IMR-90 (cell line): ENCODE measurements at regions not wholly inside any gene's neighbourhood (a gene's known extent, or its start where the extent isn't known, plus 50 kb on each side); places are given as distances from the start of the nearest gene placed in this dataset.

Experiments used
- ATAC-seq: fragments of 200-7000 bp; cut with Tn5 transposase; 2 replicates; pipeline ENCODE4 v1.9.1; 2020; ENCODE audit warnings: low read depth, mild to moderate bottlenecking, moderate library complexity
- BruUV-seq: library from RNA; stranded (reverse); fragments of 400-500 nt; replicated peaks from 2 replicates; lab custom pipeline; 2021; lab: Mats Ljungman, UMichigan
- CTCF ChIA-PET: fragments of 300-600 bp; formaldehyde crosslinking; extraction: SDS; loops from one replicate; lab custom pipeline; 2021; ENCODE audit warnings: antibody characterized with exemption; lab: Yijun Ruan, JAX
- POLR2A ChIA-PET: fragments of 300-600 bp; sonication (Branson Sonifier 250); formaldehyde crosslinking; loops from one replicate; lab custom pipeline; 2022; ENCODE audit warnings: antibody characterized with exemption; ENCODE audit not compliant: unreplicated experiment; lab: Charles Lee
- DNase-seq: peaks from one replicate; pipeline ENCODE4 v3.0.0; 2013
- H2AFZ ChIP-seq: replicated peaks from 2 replicates; pipeline ENCODE3; 2013; ENCODE audit warnings: low read length, mild to moderate bottlenecking; ENCODE audit not compliant: poor library complexity
- H2AK5ac ChIP-seq: 2 replicates; pipeline ENCODE4 v1.6.1; 2013; ENCODE audit warnings: low read depth, low read length, inconsistent platforms
- H2AK9ac ChIP-seq: replicated peaks from 2 replicates; pipeline ENCODE3; 2013; ENCODE audit warnings: mild to moderate bottlenecking, low read depth, low read length, moderate library complexity; ENCODE audit not compliant: poor library complexity
- H2BK120ac ChIP-seq: 2 replicates; pipeline ENCODE4 v1.6.1; 2013; ENCODE audit warnings: low read depth, low read length, inconsistent platforms
- H2BK15ac ChIP-seq: 3 replicates; pipeline ENCODE4 v1.6.1; 2013; ENCODE audit warnings: low read depth, low read length, inconsistent platforms
- H2BK20ac ChIP-seq: 2 replicates; pipeline ENCODE4 v1.6.1; 2013; ENCODE audit warnings: low read depth, mild to moderate bottlenecking, inconsistent platforms, low read length, moderate library complexity
- H2BK5ac ChIP-seq: 2 replicates; pipeline ENCODE4 v1.6.1; 2013; ENCODE audit warnings: mild to moderate bottlenecking, low read depth, low read length, inconsistent platforms; ENCODE audit not compliant: poor library complexity, severe bottlenecking
- H3K14ac ChIP-seq: replicated peaks from 2 replicates; pipeline ENCODE4 v1.6.1; 2013; ENCODE audit warnings: low read depth, low read length, inconsistent platforms
- H3K18ac ChIP-seq: 2 replicates; pipeline ENCODE4 v1.6.1; 2013; ENCODE audit warnings: low read depth, low read length, control low read depth
- H3K23ac ChIP-seq: 2 replicates; pipeline ENCODE4 v1.6.1; 2013; ENCODE audit warnings: low read depth, low read length, inconsistent platforms
- H3K27ac ChIP-seq: 2 replicates; pipeline ENCODE4 v1.5.1; 2013; ENCODE audit warnings: mild to moderate bottlenecking, control low read depth, low read length; ENCODE audit not compliant: insufficient read depth
- H3K27me3 ChIP-seq: 2 replicates; pipeline ENCODE4 v1.6.1; 2013; ENCODE audit warnings: low read length; ENCODE audit not compliant: control insufficient read depth, insufficient read depth
- H3K36me3 ChIP-seq: 2 replicates; pipeline ENCODE4 v1.6.1; 2013; ENCODE audit warnings: low read length, mixed read lengths; ENCODE audit not compliant: control insufficient read depth, insufficient read depth
- H3K4ac ChIP-seq: 2 replicates; pipeline ENCODE4 v1.6.1; 2013; ENCODE audit warnings: low read depth, low read length, inconsistent platforms
- H3K4me1 ChIP-seq: 2 replicates; pipeline ENCODE4 v1.6.1; 2013; ENCODE audit warnings: low read length, mixed read lengths; ENCODE audit not compliant: control insufficient read depth, insufficient read depth
- H3K4me2 ChIP-seq: 2 replicates; pipeline ENCODE4 v1.6.1; 2013; ENCODE audit warnings: low read depth, mild to moderate bottlenecking, control low read depth, low read length, moderate library complexity
- H3K4me3 ChIP-seq: 2 replicates; pipeline ENCODE4 v1.5.1; 2013; ENCODE audit warnings: low read depth, mild to moderate bottlenecking, control low read depth, low read length, moderate library complexity; ENCODE audit not compliant: insufficient read depth
- H3K56ac ChIP-seq: 2 replicates; pipeline ENCODE4 v1.6.1; 2013; ENCODE audit warnings: low read length, inconsistent platforms; ENCODE audit not compliant: insufficient read depth; ENCODE audit errors: extremely low read depth
- H3K79me1 ChIP-seq, 2 experiments: 2 replicates each; pipeline ENCODE4 v1.6.1; 2013; ENCODE audit warnings: low read length in 2 of 2, inconsistent platforms in 1 of 2, low read depth in 1 of 2
- H3K9ac ChIP-seq: 2 replicates; pipeline ENCODE4 v1.6.1; 2013; ENCODE audit warnings: low read depth, low read length, control low read depth
- H3K9me1 ChIP-seq: 2 replicates; pipeline ENCODE4 v1.6.1; 2013; ENCODE audit warnings: low read length, inconsistent platforms; ENCODE audit not compliant: insufficient read depth
- H3K9me3 ChIP-seq: 2 replicates; pipeline ENCODE4 v1.6.1; 2013; ENCODE audit warnings: low read length; ENCODE audit not compliant: control insufficient read depth, insufficient read depth
- H4K20me1 ChIP-seq: 2 replicates; pipeline ENCODE4 v1.6.1; 2013; ENCODE audit warnings: low read length, inconsistent platforms; ENCODE audit not compliant: insufficient read depth
- H4K5ac ChIP-seq: 2 replicates; pipeline ENCODE4 v1.6.1; 2013; ENCODE audit warnings: mild to moderate bottlenecking, low read depth, low read length, control low read depth
- H4K8ac ChIP-seq, 2 experiments: 2 replicates each; pipeline ENCODE4 v1.6.1; 2013; ENCODE audit warnings: low read depth in 2 of 2, low read length in 2 of 2, control low read depth in 1 of 2, inconsistent platforms in 1 of 2
- H4K91ac ChIP-seq: 2 replicates; pipeline ENCODE4 v1.6.1; 2013; ENCODE audit warnings: low read depth, low read length, inconsistent platforms; ENCODE audit not compliant: insufficient read depth
- BHLHE40 ChIP-seq: fragments of 150-350 bp; IDR thresholded peaks from 2 replicates; pipeline ENCODE4 v1.6.1; 2016; ENCODE audit warnings: mild to moderate bottlenecking, low read depth, low read length
- CEBPB ChIP-seq: IDR thresholded peaks from 2 replicates; pipeline ENCODE4 v1.6.1; 2012; ENCODE audit warnings: low read depth, low read length, improper control_type of control experiment
- FOS ChIP-seq: fragments of 150-350 bp; IDR thresholded peaks from 2 replicates; pipeline ENCODE4 v1.6.1; 2016; ENCODE audit warnings: low read depth, low read length
- MAFK ChIP-seq: IDR thresholded peaks from 2 replicates; pipeline ENCODE4 v1.6.1; 2012; ENCODE audit warnings: low read depth, low read length, improper control_type of control experiment
- MAZ ChIP-seq: IDR thresholded peaks from 2 replicates; pipeline ENCODE4 v1.6.1; 2012; ENCODE audit warnings: low read depth, mild to moderate bottlenecking, low read length, improper control_type of control experiment, moderate library complexity, borderline replicate concordance
- MXI1 ChIP-seq: IDR thresholded peaks from 2 replicates; pipeline ENCODE4 v1.6.1; 2012; ENCODE audit warnings: low read depth, mild to moderate bottlenecking, low read length, moderate library complexity, borderline replicate concordance
- NFE2L2 ChIP-seq: fragments of 150-350 bp; IDR thresholded peaks from 2 replicates; pipeline ENCODE4 v1.6.1; 2016; ENCODE audit warnings: low read depth, mild to moderate bottlenecking, low read length
- RFX5 ChIP-seq: IDR thresholded peaks from 2 replicates; pipeline ENCODE4 v1.8.0; 2012; ENCODE audit warnings: low read depth, mild to moderate bottlenecking, low read length, moderate library complexity
- SMC3 ChIP-seq: fragments of 150-350 bp; IDR thresholded peaks from 2 replicates; pipeline ENCODE4 v1.6.1; 2016; ENCODE audit warnings: low read depth, mild to moderate bottlenecking, antibody characterized with exemption, low read length, moderate library complexity
- WGBS, 2 experiments: methylation state at CpG; one replicate each; pipeline versions ENCODE4 v1.1.5 to v1.1.7; 2013; ENCODE audit warnings: missing lambda C conversion rate in 2 of 2; ENCODE audit not compliant: insufficient read length in 1 of 2; ENCODE audit errors: extremely low coverage in 2 of 2; 5-methylcytosine and 5-hydroxymethylcytosine counted together
- dilution Hi-C: fragments of 300-500 bp; cut with HindIII; formaldehyde crosslinking; loops from one replicate; pipeline ENCODE4 v1.14.3; 2018; ENCODE audit warnings: low sequenced_read_pairs; ENCODE audit not compliant: unreplicated experiment
- in situ Hi-C: fragments of 300-500 bp; cut with MboI; formaldehyde crosslinking; loops from 3 replicates; pipeline ENCODE4 v1.14.3; 2019; ENCODE audit warnings: low sequenced_read_pairs, inconsistent platforms, mixed read lengths
- intact Hi-C: fragments of 100-400 bp; cut with micrococcal nuclease; formaldehyde crosslinking; loops from 2 replicates; pipeline ENCODE4 v1.10.0; 2022
- TF ChIP-seq, protein P1 (sequence below): fragments of 150-350 bp; IDR thresholded peaks from 2 replicates; pipeline ENCODE4 v1.6.1; 2016; ENCODE audit warnings: low read depth, mild to moderate bottlenecking, low read length, moderate library complexity, borderline replicate concordance
- TF ChIP-seq, protein P2 (sequence below): conservative IDR thresholded peaks from 2 replicates; pipeline ENCODE4 v1.5.1; 2012; ENCODE audit warnings: mild to moderate bottlenecking, low read depth, low read length, improper control_type of control experiment

DNA sequence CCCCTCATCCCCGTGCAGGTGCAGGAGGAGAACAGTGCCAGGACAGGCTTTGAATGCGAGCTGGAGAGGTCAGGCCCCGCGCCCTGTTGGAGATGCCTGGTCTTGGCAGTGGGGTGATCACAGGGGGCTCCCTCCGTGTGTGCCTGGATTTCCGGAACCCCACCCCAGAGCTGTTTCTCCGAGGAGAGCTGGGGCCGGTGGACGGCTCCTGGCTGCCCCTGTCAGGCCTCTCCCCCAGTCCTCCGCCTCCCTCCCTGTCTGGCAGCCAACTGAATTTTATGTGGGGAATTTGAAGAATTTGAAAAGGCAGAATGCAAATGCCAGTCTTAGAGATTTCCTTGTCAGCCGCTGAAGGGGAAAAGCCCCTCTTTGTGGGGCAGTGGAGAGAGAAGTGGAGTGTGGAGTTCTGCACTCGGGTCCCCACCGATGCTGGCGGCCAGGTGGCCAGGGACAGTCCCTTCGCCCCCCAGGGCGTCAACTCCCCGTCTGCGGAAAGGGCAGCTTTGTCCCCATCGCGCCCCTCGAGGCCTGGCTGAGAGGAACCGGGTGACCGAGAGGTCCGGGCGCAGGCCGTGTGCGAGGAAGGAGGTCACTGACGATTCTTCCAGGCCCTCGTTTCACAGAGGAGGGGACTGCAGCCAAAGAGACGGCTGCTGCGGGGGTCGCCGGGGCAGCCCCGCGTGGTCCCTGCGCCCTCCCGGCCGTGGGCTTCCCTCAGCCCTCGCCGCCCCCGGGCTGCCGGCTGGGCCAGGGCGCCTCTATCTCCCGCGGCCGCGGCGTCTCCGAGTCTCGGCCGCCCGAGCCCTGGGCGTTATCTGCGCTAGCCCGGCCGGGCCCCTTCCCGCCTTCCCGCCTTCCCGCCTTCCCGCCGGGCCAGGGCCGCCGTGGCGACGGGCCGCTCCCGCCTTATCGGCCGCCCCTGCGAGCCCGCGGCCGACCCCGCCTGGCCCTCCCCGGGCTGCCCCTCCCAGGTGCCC is 56.0 kb upstream of the LCTL start (continued):
- TF ChIP-seq MAZ: no peak

DNA sequence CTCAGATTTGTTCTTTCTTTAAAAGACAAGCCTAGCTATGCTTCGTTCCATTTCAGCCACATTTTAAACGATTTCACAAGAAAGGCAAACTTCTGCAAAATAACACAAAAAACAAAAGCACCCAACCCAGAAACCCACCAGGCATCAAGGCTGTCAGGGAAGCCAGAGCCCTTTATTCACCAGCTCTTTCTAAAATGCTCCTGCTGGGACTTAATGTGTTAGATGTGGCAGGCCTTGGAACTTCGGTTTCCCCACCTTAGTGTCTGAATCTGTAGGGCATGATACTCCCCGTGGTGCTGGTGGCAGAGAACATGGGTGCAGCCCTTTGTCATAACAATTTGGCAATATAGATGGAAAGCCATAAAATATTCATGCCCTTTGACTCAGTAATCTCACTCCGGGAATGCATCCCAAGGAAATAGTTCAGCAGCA is 56.8 kb upstream of the LCTL start:
- no peak overlapping the region for H3K27ac ChIP-seq
- no peak for TF ChIP-seq NFE2L2
- no peak for TF ChIP-seq BHLHE40
- TF ChIP-seq MXI1: no peak
- no peak for TF ChIP-seq CEBPB
- TF ChIP-seq SMC3: no peak
- TF ChIP-seq, protein P1, sequence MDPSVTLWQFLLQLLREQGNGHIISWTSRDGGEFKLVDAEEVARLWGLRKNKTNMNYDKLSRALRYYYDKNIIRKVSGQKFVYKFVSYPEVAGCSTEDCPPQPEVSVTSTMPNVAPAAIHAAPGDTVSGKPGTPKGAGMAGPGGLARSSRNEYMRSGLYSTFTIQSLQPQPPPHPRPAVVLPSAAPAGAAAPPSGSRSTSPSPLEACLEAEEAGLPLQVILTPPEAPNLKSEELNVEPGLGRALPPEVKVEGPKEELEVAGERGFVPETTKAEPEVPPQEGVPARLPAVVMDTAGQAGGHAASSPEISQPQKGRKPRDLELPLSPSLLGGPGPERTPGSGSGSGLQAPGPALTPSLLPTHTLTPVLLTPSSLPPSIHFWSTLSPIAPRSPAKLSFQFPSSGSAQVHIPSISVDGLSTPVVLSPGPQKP: no peak
- TF ChIP-seq RFX5: no peak
- no peak for TF ChIP-seq MAFK
- TF ChIP-seq, protein P2, sequence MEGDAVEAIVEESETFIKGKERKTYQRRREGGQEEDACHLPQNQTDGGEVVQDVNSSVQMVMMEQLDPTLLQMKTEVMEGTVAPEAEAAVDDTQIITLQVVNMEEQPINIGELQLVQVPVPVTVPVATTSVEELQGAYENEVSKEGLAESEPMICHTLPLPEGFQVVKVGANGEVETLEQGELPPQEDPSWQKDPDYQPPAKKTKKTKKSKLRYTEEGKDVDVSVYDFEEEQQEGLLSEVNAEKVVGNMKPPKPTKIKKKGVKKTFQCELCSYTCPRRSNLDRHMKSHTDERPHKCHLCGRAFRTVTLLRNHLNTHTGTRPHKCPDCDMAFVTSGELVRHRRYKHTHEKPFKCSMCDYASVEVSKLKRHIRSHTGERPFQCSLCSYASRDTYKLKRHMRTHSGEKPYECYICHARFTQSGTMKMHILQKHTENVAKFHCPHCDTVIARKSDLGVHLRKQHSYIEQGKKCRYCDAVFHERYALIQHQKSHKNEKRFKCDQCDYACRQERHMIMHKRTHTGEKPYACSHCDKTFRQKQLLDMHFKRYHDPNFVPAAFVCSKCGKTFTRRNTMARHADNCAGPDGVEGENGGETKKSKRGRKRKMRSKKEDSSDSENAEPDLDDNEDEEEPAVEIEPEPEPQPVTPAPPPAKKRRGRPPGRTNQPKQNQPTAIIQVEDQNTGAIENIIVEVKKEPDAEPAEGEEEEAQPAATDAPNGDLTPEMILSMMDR: no peak
- no peak for TF ChIP-seq FOS

More for the DNA sequence above, 56.8 kb upstream of the LCTL start:
- Histone ChIP-seq H3K9ac (no peak overlapping the region), H2BK5ac (no peak overlapping the region), H3K4me3 (no peak overlapping the region), H3K9me3 (no peaks in the 10 kb centered on the region), H4K5ac (no peak overlapping the region), H4K20me1 (no peaks in the 10 kb centered on the region), H3K14ac (peak overlapping the region; percentile 31; the same call in 1 of the 2 replicates), H3K4me2 (no peak overlapping the region), H2BK20ac (no peak overlapping the region), H3K79me1 (no peaks in the 10 kb centered on the region), H3K9me1 (no peaks in the 10 kb centered on the region; the same call in 1 of the 2 replicates), H4K91ac (no peak overlapping the region), H2AFZ (peak overlapping the region; percentile 77), H2BK120ac (peak overlapping the region; percentile 41; the same call in 1 of the 2 replicates), H3K18ac (no peak overlapping the region), H3K4ac (peak overlapping the region; percentile 65; the same call in 1 of the 2 replicates), H3K27me3 (no peaks in the 10 kb centered on the region), H3K4me1 (peaks cover 10% of the 10 kb centered on the region), H2AK9ac (no peak overlapping the region), H4K8ac (peak overlapping the region in 1 of 2 experiments; percentile 50; a peak in 1 of 4 replicates), H3K56ac (no peak overlapping the region), H2BK15ac (no peak overlapping the region), H3K36me3 (no peaks in the 10 kb centered on the region), H2AK5ac (no peak overlapping the region), H3K23ac (peak overlapping the region; percentile 59)
- dilution Hi-C loops: no loop called here
- BruUV-seq: no TSS peak
- CTCF ChIA-PET: no interaction called here
- no peak for ATAC-seq
- intact Hi-C loops: loop anchor here (5.0 kb wide), 1 partner anchor 165 kb away; no protein-coding TSS in a partner anchor
- DNase-seq: no peak
- in situ Hi-C loops: no loop called here
- POLR2A ChIA-PET: no interaction called here
- WGBS, 2 experiments: 100% methylated on average over 1 of the region's 5 CpGs; no CpG with 5 or more reads in 1 of the 2 experiments
